Transverse colon (tissue), 4 donors: ENCODE measurements at regions not wholly inside any gene's neighbourhood (a gene's known extent, or its start where the extent isn't known, plus 50 kb on each side); places are given as distances from the start of the nearest gene placed in this dataset.

ENCODE experiments used
- DNase-seq: peaks from one replicate; pipeline ENCODE4 v3.0.0-alpha.2; 2019
- H3K27ac ChIP-seq, 4 donors: fragments of 200-600 bp; sonication (generic); 2 replicates each; pipeline ENCODE4 v1.5.1; 2016 to 2018; ENCODE audit warnings: inconsistent platforms in 4 of 4
- H3K27me3 ChIP-seq: fragments of 200-600 bp; sonication (generic); 2 replicates; pipeline ENCODE4 v1.5.1; 2017; ENCODE audit warnings: inconsistent platforms
- H3K36me3 ChIP-seq, 4 donors: fragments of 200-600 bp; sonication (generic); 2 replicates each; pipeline ENCODE4 v1.5.1; 2017 to 2019; ENCODE audit warnings: inconsistent platforms in 4 of 4
- H3K4me1 ChIP-seq, 4 donors: fragments of 200-600 bp; sonication (generic); 2 replicates each; pipeline ENCODE4 v1.5.1; 2017 to 2020; ENCODE audit warnings: inconsistent platforms in 4 of 4
- H3K4me3 ChIP-seq, 4 donors: fragments of 200-600 bp; sonication (generic); 1 replicate in 1 of 4; 2 replicates in 3 of 4; pipeline versions ENCODE4 v1.5.1 to v1.6.1; 2017 to 2019; ENCODE audit warnings: inconsistent platforms in 4 of 4
- H3K9me3 ChIP-seq, 2 donors: fragments of 200-600 bp; sonication (generic); 2 replicates each; pipeline ENCODE4 v1.5.1; 2017 to 2019; ENCODE audit warnings: inconsistent platforms in 2 of 2
- CTCF ChIP-seq, 5 experiments: fragments of 200-600 bp in 3 of 5; fragments of 450-650 bp in 2 of 5; sonication (generic) in 3 of 5; IDR thresholded peaks; 1 replicate in 2 of 5; 2 replicates in 3 of 5; pipeline ENCODE4 v1.5.1; 2016 to 2017; ENCODE audit warnings: antibody characterized with exemption in 5 of 5, inconsistent platforms in 3 of 5, mild to moderate bottlenecking in 2 of 5, moderate library complexity in 1 of 5
- EP300 ChIP-seq: sonication (generic); formaldehyde crosslinking; IDR thresholded peaks from one replicate; pipeline ENCODE4 v1.6.1; 2017; ENCODE audit warnings: antibody characterized with exemption, low read depth
- POLR2A ChIP-seq: fragments of 450-650 bp; IDR thresholded peaks from one replicate; pipeline ENCODE4 v1.6.1; 2016; ENCODE audit warnings: antibody characterized with exemption, mild to moderate bottlenecking, moderate library complexity
- POLR2AphosphoS5 ChIP-seq, 3 donors: sonication (generic); formaldehyde crosslinking; IDR thresholded peaks; one replicate each; pipeline ENCODE4 v1.6.1; 2016; ENCODE audit warnings: antibody characterized with exemption in 3 of 3
- WGBS, 2 donors: methylation state at CpG; one replicate each; pipeline ENCODE4 v1.1.5; 2018; ENCODE audit warnings: low coverage in 1 of 2; 5-methylcytosine and 5-hydroxymethylcytosine counted together
- in situ Hi-C, 4 donors: fragments of 200-750 bp; cut with MboI; loops; one replicate each; pipeline versions ENCODE4 v1.15.0 to v1.15.1; 2017; ENCODE audit warnings: low sequenced_read_pairs in 3 of 4, low pct_ligation_motif_present in 1 of 4, low pct_unique_long_range_greater_than_20kb in 1 of 4
- intact Hi-C: fragments of 100-400 bp; cut with DNase I; formaldehyde crosslinking; loops from one replicate; pipeline ENCODE4 v1.15.1; 2023; ENCODE audit warnings: low total_unique reads

GRCh38 chr2:198909525-198910267 lies 548.0 kb downstream of the SATB2 start:
- Histone ChIP-seq H3K36me3 (no peaks in the 10 kb centered on the region), H3K9me3 (no peaks in the 10 kb centered on the region), H3K27me3 (no peaks in the 10 kb centered on the region), H3K4me1 (no peaks in the 10 kb centered on the region), H3K4me3 (no peak overlapping the region), H3K27ac (no peak overlapping the region)
- TF ChIP-seq POLR2AphosphoS5 (IDR thresholded peaks at IDR 0.05) = no peak
- no peak for TF ChIP-seq EP300
- no peak for TF ChIP-seq POLR2A
- TF ChIP-seq CTCF (IDR thresholded peaks at IDR 0.05) = no peak
- intact Hi-C loops (no loop called here), in situ Hi-C loops (no loop called here)
- no peak for DNase-seq
- 88 to 100% methylated on average over 1 to 2 of the region's 2 CpGs for WGBS, 2 donors

GRCh38 chr2:198905881-198906612 lies 551.7 kb downstream of the SATB2 start:
- in situ Hi-C loops = no loop called here
- 70 to 81% methylated on average over 2 to 7 of the region's 7 CpGs for WGBS, 2 donors

GRCh38 chr2:198901894-198902293 lies 555.8 kb downstream of the SATB2 start:
- in situ Hi-C loops = no loop called here
- no peak for DNase-seq
- H3K27ac ChIP-seq = no peak overlapping the region
- H3K9me3 ChIP-seq = no peaks in the 10 kb centered on the region
- no peaks in the 10 kb centered on the region for H3K27me3 ChIP-seq
- H3K36me3 ChIP-seq = no peaks in the 10 kb centered on the region
- intact Hi-C loops = no loop called here
- no peaks in the 10 kb centered on the region for H3K4me1 ChIP-seq
- no peak overlapping the region for H3K4me3 ChIP-seq
- TF ChIP-seq CTCF (IDR thresholded peaks at IDR 0.05) (no peak), POLR2AphosphoS5 (IDR thresholded peaks at IDR 0.05) (no peak), POLR2A (no peak), EP300 (no peak)

More at GRCh38 chr2:198905881-198906612, 551.7 kb downstream of the SATB2 start:
- no peak for DNase-seq
- intact Hi-C loops = no loop called here
- H3K4me1 ChIP-seq = no peaks in the 10 kb centered on the region
- H3K9me3 ChIP-seq = no peaks in the 10 kb centered on the region
- H3K4me3 ChIP-seq = no peak overlapping the region
- no peak overlapping the region for H3K27ac ChIP-seq
- no peaks in the 10 kb centered on the region for H3K36me3 ChIP-seq
- H3K27me3 ChIP-seq = no peaks in the 10 kb centered on the region
- TF ChIP-seq EP300 (no peak), POLR2AphosphoS5 (IDR thresholded peaks at IDR 0.05) (no peak), CTCF (IDR thresholded peaks at IDR 0.05) (no peak), POLR2A (no peak)

GRCh38 chr2:198900141-198900540 lies 557.6 kb downstream of the SATB2 start:
- no peak for DNase-seq
- Histone ChIP-seq H3K9me3 (no peaks in the 10 kb centered on the region), H3K4me3 (no peak overlapping the region), H3K27ac (no peak overlapping the region), H3K4me1 (no peaks in the 10 kb centered on the region), H3K36me3 (no peaks in the 10 kb centered on the region), H3K27me3 (no peaks in the 10 kb centered on the region)
- WGBS, 2 donors = 83 to 89% methylated on average over 2 to 3 of the region's 3 CpGs
- in situ Hi-C loops (no loop called here), intact Hi-C loops (no loop called here)
- no peak for TF ChIP-seq CTCF (IDR thresholded peaks at IDR 0.05)
- TF ChIP-seq EP300 = no peak
- no peak for TF ChIP-seq POLR2A
